ENCODE measurements at regions not wholly inside any gene's neighbourhood (a gene's known extent, or its start where the extent isn't known, plus 50 kb on each side); places are given as distances from the start of the nearest gene placed in this dataset.

- TF ChIP-seq CTCF (IDR thresholded peaks at IDR 0.05) (no peak), POLR2A (IDR thresholded peaks at IDR 0.05) (no peak), POLR2AphosphoS5 (IDR thresholded peaks at IDR 0.05) (no peak), EP300 (IDR thresholded peaks at IDR 0.05) (no peak)
Measured at GRCh38 chr2:15034860-15035259, 402.3 kb downstream of the LRATD1 start.
